Stimulated activated CD4-positive, alpha-beta T cell treated with anti-CD3 and anti-CD28 coated beads, Interleukin-2, amount 100 ng/mL, for 4 hours (primary cell): ENCODE measurements at regions not wholly inside any gene's neighbourhood (a gene's known extent, or its start where the extent isn't known, plus 50 kb on each side); places are given as distances from the start of the nearest gene placed in this dataset.
A peak's percentile ranks its signal among the peaks of the same experiment; 100 is the strongest.

Experiments
- DNase-seq: peaks from one replicate; pipeline ENCODE4 v3.0.0-alpha.2; 2020; ENCODE audit warnings: low read depth

GRCh38 chr18:67380867-67381266 is 135.7 kb downstream of the DSEL start:
- no peak for DNase-seq

DNA sequence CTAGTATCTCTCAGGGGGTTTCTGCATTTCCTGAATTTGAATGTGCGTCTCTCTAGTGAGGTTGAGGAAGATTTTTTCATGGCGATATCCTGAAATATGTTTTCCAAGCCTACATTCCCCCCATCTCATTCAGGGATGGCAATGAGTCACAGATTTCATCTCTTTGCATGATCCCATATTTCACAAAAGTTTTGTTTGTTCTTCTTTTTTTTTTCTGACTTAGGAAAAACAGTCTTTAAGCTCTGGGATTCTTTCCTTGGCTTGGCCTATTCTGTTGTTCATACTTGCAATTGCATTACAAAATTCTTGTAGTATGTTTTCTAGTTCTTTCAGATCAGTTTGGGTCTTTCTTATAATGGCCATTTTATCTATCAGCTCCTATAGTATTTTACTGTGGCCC is 136.5 kb downstream of the DSEL start:
- DNase-seq, result no peak

DNA sequence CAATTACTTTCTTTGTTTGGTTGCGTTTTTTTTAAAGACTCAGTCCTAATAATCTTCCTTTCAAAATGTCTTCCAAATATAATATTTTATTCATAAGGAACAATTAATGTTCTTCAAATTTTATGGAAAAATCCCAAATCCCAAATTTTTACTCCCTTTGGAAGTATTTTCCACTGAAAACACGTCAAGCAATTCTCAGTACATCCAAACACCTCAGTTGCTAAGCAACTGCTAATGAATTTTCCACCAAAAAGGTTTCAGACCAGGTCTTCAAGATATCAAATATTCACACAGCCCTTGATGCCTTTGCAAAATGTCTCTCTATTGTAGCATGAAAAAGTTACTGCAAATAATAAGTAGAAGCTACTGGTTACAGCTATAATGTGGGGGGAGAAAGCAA is 140.1 kb downstream of the DSEL start:
- no peak for DNase-seq

GRCh38 chr18:67373636-67374035 is 142.9 kb downstream of the DSEL start:
- DNase-seq, result no peak

- DNase-seq, result no peak
Measured at GRCh38 chr18:67367540-67367939, 149.0 kb downstream of the DSEL start.

GRCh38 chr18:67363694-67364093 is 152.8 kb downstream of the DSEL start:
- DNase-seq, result no peak

GRCh38 chr18:67362906-67363305 is 153.6 kb downstream of the DSEL start:
- DNase-seq, result no peak

- DNase-seq, result peak; percentile 13
Measured at GRCh38 chr18:67359873-67360838, 156.4 kb downstream of the DSEL start.

GRCh38 chr18:67358947-67359346 is 157.6 kb downstream of the DSEL start:
- no peak for DNase-seq

GRCh38 chr18:67354692-67355091 is 161.8 kb downstream of the DSEL start:
- DNase-seq, result no peak

DNA sequence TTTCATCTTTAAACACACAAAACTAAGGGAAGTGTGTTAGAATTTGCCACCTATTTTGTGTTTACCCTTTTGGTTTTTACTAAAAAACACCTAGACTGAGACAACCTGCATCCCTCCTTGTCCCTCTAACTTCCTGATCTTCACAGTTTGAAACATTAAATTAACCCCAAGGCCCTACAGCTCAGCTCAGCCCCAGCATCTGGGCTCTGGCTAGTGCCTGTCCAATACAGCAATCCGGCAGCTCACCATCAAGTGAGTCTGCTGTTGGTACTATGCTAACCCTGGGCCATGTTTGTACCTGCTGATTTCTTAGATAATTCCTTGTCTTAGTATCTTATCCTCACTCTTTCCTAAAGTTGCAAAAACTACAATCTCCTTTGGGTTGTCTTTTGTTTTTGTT is 162.4 kb downstream of the DSEL start:
- DNase-seq, result no peak

DNA sequence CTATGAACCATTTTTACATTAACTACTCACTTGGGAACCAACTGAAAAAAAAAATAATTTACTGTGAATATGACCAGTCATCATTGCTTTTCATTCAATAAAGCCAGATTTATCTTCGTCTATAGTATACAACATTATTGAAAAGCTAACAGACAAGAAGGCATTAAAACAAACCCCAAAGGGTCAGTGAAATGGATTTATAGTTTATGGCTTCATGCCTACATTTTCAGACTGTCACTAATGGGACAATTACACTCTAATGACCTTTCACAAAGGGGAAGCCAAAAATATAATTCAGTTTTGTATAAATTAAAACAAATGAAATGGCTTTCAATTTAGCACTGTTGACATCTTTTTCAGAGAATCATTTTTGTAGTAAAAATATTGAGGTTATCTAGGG is 169.1 kb downstream of the DSEL start:
- no peak for DNase-seq

DNA sequence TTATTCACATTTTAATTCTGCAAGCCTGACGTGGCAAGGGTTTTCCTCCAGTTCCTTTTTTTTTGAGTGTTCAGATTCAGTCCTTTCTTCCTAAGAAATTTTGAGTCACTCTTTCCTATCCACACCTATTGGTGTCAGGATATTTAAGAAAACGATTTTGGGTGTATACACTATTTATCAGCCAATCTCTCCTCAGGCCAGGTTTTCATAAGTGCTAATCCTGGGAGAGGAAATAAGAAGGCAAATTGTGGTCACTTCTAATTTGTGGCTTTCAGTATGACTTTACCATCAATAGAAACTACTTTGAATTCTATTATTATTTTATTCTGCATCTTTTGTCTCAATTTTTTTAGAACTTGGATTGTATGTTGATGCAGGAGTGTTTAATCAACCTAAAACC is 174.4 kb downstream of the DSEL start:
- no peak for DNase-seq

DNA sequence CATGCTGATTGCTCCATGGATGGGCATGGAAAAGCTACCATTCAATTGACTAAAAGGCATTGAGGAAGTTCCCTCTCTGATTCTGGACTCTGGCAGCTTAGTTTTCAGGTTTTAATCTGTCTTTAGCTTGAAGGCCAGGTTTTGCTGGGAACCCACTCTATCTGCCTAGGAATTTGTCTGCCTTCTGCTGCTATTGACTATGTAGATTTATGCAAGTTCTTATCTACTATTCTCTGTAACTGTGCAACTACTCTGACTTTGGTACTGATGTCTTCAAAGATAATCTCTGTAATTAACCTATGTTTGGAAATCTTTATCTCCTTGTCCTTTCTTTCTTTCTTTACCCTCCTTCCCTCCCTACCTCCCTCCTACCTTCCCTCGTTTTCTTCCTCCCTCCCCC is 178.8 kb downstream of the DSEL start:
- no peak for DNase-seq

DNA sequence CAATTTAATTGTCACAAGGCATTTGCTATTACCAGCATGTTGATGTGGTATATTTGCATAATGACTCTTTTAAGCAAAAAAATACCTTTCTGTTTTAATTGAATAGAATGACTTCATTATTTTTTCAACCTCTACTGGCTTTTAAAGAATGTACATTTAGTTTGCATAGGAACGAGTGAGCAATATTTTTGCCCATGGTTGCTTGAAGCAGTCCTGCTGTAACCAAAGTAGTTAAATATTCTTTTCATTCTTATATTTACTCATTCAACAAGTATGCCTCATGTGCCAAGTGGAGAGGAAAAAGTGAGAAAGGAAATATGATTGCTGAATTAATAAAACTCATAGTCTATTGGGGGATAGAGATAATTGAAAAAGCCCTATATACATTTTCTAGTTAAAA is 184.7 kb downstream of the DSEL start:
- no peak for DNase-seq

- no peak for DNase-seq
Measured at GRCh38 chr18:67319109-67319508, 197.4 kb downstream of the DSEL start.

DNA sequence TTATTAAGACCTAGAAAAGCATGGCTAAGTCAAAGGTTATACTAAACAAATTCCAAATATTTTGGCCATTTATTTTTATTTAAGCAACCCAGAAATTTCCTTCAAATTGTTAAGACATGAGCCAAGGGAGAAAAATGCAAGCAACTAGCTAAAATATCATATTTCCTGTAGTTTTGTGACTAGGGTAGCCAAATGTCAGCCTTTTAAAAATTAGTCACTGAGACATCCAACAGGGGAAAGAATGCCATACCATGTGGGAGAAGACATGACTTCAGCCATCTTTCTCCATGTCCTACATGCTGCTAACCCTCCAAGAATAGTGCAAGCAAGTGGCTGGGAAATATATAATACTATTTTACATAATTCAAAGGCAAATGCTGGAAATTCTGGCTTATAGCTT is 197.9 kb downstream of the DSEL start:
- no peak for DNase-seq

DNA sequence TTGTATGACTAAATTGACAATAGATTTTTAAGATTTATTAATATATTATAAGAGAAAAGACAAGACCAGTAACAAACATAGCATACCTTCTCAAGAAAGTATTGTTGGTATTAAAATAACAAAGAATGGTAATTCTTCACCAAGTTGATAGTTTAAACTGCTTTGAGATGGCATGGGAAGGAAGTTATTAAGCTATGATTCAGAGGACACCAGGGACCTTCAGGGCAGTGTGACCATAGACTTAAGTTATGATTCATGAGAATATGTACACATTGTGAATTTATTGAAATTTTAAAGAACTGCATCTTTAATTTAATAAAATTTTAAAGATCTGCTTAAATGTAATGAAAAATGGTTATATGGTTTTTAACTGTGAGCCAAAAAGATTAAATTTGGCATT is 205.7 kb downstream of the DSEL start:
- no peak for DNase-seq

GRCh38 chr18:67308819-67309218 is 207.7 kb downstream of the DSEL start:
- DNase-seq, result no peak

DNA sequence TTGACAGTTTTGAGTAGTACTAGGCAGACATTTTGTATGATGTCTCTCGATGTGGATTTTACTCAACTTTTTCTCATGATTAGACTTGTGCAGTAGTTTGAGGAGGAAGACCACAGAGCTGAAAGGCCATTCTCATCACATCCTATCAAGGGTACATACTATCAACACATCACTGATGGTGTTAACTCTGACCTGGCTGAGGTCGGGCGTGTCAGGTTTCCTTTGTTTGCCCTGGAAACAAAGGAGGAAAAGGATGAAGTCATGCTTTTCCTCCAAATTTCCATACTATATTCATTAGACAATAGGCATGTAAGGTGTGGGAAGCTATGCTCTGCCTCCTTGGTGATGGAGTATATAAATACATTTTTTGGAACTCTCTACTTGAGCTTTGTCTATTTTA is 211.1 kb downstream of the DSEL start:
- no peak for DNase-seq

- no peak for DNase-seq
Measured at GRCh38 chr18:67302043-67302442, 214.5 kb downstream of the DSEL start.

- no peak for DNase-seq
Measured at GRCh38 chr18:67301592-67301991, 214.9 kb downstream of the DSEL start.

DNA sequence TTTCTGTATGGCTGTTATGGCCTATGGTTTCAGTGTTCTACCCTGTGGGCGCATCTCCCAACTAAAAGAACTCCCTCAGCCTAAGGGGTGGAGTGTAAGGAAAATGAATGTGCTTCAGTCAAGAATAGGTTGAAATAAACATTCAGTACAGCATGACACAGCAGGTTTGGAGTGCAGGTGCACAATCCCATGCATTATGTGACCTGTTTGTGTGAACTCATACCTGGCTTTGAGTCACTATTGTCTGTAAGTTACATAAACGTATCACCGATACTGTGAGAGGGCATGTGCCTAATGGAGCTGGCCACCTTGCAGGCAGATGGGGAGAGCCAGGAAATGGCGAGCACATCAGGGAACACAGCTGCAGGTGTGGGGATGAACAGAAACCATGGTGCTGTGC is 216.0 kb downstream of the DSEL start:
- DNase-seq, result no peak

GRCh38 chr18:67292814-67293213 is 223.7 kb downstream of the DSEL start:
- DNase-seq, result no peak
